ENCODE measurements at regions not wholly inside any gene's neighbourhood (a gene's known extent, or its start where the extent isn't known, plus 50 kb on each side); places are given as distances from the start of the nearest gene placed in this dataset.

- Histone ChIP-seq H2AFZ (no peak overlapping the region), H3K27me3 (ENCODE audit: insufficient read depth) (no peaks in the 10 kb centered on the region), H3F3A (replicated peaks; ENCODE audit: low read depth) (no peaks in the 10 kb centered on the region), H3K79me2 (replicated peaks; ENCODE audit: insufficient read depth) (no peaks in the 10 kb centered on the region), H4K20me1 (replicated peaks; ENCODE audit: insufficient read depth) (no peaks in the 10 kb centered on the region), H3K4me2 (no peak overlapping the region), H3K9me2 (ENCODE audit: insufficient read depth) (no peaks in the 10 kb centered on the region), H3K27ac (ENCODE audit: low read depth) (no peak overlapping the region), H3K4me1 (ENCODE audit: insufficient read depth) (no peaks in the 10 kb centered on the region), H3K4me3 (no peak overlapping the region), H3K36me3 (ENCODE audit: insufficient read depth) (no peaks in the 10 kb centered on the region)
- DNase-seq (ENCODE audit: low spot score) (no peak), ATAC-seq (no peak)
- Mint-ChIP-seq H3K27me3 (ENCODE audit: insufficient read depth, low read depth, poor library complexity) (no peaks in the 10 kb centered on the region), H3K9me3 (no peaks in the 10 kb centered on the region; the same call in 1 of the 3 replicates), H3K27ac (no peak overlapping the region), H3K4me3 (no peak overlapping the region), H3K36me3 (ENCODE audit: low read depth) (no peaks in the 10 kb centered on the region), H3K4me1 (no peaks in the 10 kb centered on the region)
- no peak for TF ChIP-seq NANOG (IDR thresholded peaks at IDR 0.05; ENCODE audit: borderline replicate concordance)
- no peak for TF ChIP-seq REST (IDR thresholded peaks at IDR 0.05; ENCODE audit: unreplicated experiment)
- TF ChIP-seq ZNF462 (CRISPR knock-in tag; IDR thresholded peaks at IDR 0.05): no peak
- TF ChIP-seq EZH2 (IDR thresholded peaks at IDR 0.05; ENCODE audit: low read depth, unreplicated experiment): no peak
- TF ChIP-seq ETS1 (IDR thresholded peaks at IDR 0.05): no peak
- TF ChIP-seq CTCF (conservative IDR thresholded peaks at IDR 0.05; ENCODE audit: low read depth in 2 of 2): no peak
- TF ChIP-seq STAT1 (IDR thresholded peaks at IDR 0.05; ENCODE audit: unreplicated experiment): no peak
- no peak for TF ChIP-seq POLR2AphosphoS5 (IDR thresholded peaks at IDR 0.05; ENCODE audit: low read depth)
- TF ChIP-seq ZNF114 (CRISPR knock-in tag; IDR thresholded peaks at IDR 0.05): no peak
- TF ChIP-seq JUNB (IDR thresholded peaks at IDR 0.05; ENCODE audit: unreplicated experiment): no peak
- TF ChIP-seq ZNF331 (CRISPR knock-in tag; IDR thresholded peaks at IDR 0.05; ENCODE audit: low read depth): no peak
- TF ChIP-seq EZH2phosphoT487 (IDR thresholded peaks at IDR 0.05; ENCODE audit: unreplicated experiment): no peak
- TF ChIP-seq CREB1 (CRISPR knock-in tag; IDR thresholded peaks at IDR 0.05; ENCODE audit: low read depth): no peak
These were observed 356.7 kb downstream of the FRK start for GRCh38 chr6:115704028-115704427.

Measured in GM23338 (cell line).